Activated B cell treated with CpG ODN at 0.5 μM for 24 hours (primary cell): ENCODE measurements at regions not wholly inside any gene's neighbourhood (a gene's known extent, or its start where the extent isn't known, plus 50 kb on each side); places are given as distances from the start of the nearest gene placed in this dataset.

ENCODE experiments used
- ATAC-seq: fragments of 200-7000 bp; cut with Tn5 transposase; one replicate; pipeline ENCODE4 v1.10.0; 2021; ENCODE audit warnings: low read depth, mild to moderate bottlenecking, moderate library complexity
- CTCF ChIA-PET: fragments of 350-600 bp; sonication (Branson Sonifier 250); formaldehyde crosslinking; loops from one replicate; lab custom pipeline; 2021; ENCODE audit warnings: antibody characterized with exemption; lab: Charles Lee
- POLR2A ChIA-PET: fragments of 350-600 bp; sonication (Branson Sonifier 250); formaldehyde crosslinking; loops from one replicate; lab custom pipeline; 2021; ENCODE audit warnings: antibody characterized with exemption; lab: Charles Lee
- DNase-seq: peaks from one replicate; pipeline ENCODE4 v3.0.0; 2022
- H3K27ac Mint-ChIP-seq: one replicate; pipeline ENCODE4 v1.8.0; 2020; ENCODE audit warnings: mixed read lengths
- H3K27me3 Mint-ChIP-seq: one replicate; pipeline ENCODE4 v1.8.0; 2021; ENCODE audit warnings: mixed read lengths
- H3K36me3 Mint-ChIP-seq: one replicate; pipeline ENCODE4 v1.8.0; 2021; ENCODE audit warnings: low read depth, mixed read lengths
- H3K4me1 Mint-ChIP-seq: one replicate; pipeline ENCODE4 v1.8.0; 2021; ENCODE audit warnings: mixed read lengths
- H3K4me3 Mint-ChIP-seq: one replicate; pipeline ENCODE4 v1.8.0; 2020; ENCODE audit warnings: mild to moderate bottlenecking, mixed read lengths
- H3K9me3 Mint-ChIP-seq: one replicate; pipeline ENCODE4 v1.8.0; 2020; ENCODE audit warnings: mixed read lengths
- CTCF ChIP-seq: fragments of 200-600 bp; IDR thresholded peaks from one replicate; pipeline ENCODE4 v1.8.0; 2022; ENCODE audit warnings: antibody characterized with exemption, mild to moderate bottlenecking
- intact Hi-C: fragments of 100-400 bp; cut with micrococcal nuclease; formaldehyde crosslinking; loops from one replicate; pipeline ENCODE4 v1.15.1; 2024

- no peak overlapping the region for H3K27ac Mint-ChIP-seq
- H3K36me3 Mint-ChIP-seq: no peaks in the 10 kb centered on the region
- intact Hi-C loops: no loop called here
- H3K27me3 Mint-ChIP-seq: no peaks in the 10 kb centered on the region
- H3K9me3 Mint-ChIP-seq: no peaks in the 10 kb centered on the region
- H3K4me3 Mint-ChIP-seq: no peak overlapping the region
- DNase-seq: no peak
- TF ChIP-seq CTCF: no peak
- ChIA-PET CTCF (no interaction called here), POLR2A (no interaction called here)
- H3K4me1 Mint-ChIP-seq: no peaks in the 10 kb centered on the region
- ATAC-seq: no peak
Measured at GRCh38 chr18:22283397-22283796, 114.0 kb downstream of the GATA6 start.

- H3K27ac Mint-ChIP-seq: no peak overlapping the region
- ATAC-seq (no peak), DNase-seq (no peak)
- intact Hi-C loops: no loop called here
- TF ChIP-seq CTCF: no peak
- no peaks in the 10 kb centered on the region for H3K36me3 Mint-ChIP-seq
- H3K4me3 Mint-ChIP-seq: no peak overlapping the region
- ChIA-PET CTCF (no interaction called here), POLR2A (no interaction called here)
- H3K9me3 Mint-ChIP-seq: no peaks in the 10 kb centered on the region
- no peaks in the 10 kb centered on the region for H3K4me1 Mint-ChIP-seq
- H3K27me3 Mint-ChIP-seq: no peaks in the 10 kb centered on the region
Measured at GRCh38 chr18:22283116-22283395, 113.7 kb downstream of the GATA6 start.

- no peaks in the 10 kb centered on the region for H3K4me1 Mint-ChIP-seq
- TF ChIP-seq CTCF: no peak
- no peak overlapping the region for H3K4me3 Mint-ChIP-seq
- intact Hi-C loops: no loop called here
- H3K27me3 Mint-ChIP-seq: no peaks in the 10 kb centered on the region
- H3K36me3 Mint-ChIP-seq: no peaks in the 10 kb centered on the region
- ATAC-seq: no peak
- DNase-seq: no peak
- no peak overlapping the region for H3K27ac Mint-ChIP-seq
- H3K9me3 Mint-ChIP-seq: no peaks in the 10 kb centered on the region
- ChIA-PET POLR2A (no interaction called here), CTCF (no interaction called here)
Measured at GRCh38 chr18:22282311-22283115, 113.1 kb downstream of the GATA6 start.

- ATAC-seq: no peak
- intact Hi-C loops: no loop called here
- CTCF ChIA-PET: no interaction called here
- no peak overlapping the region for H3K27ac Mint-ChIP-seq
- H3K27me3 Mint-ChIP-seq: no peaks in the 10 kb centered on the region
- DNase-seq: no peak
- no peaks in the 10 kb centered on the region for H3K36me3 Mint-ChIP-seq
- H3K9me3 Mint-ChIP-seq: no peaks in the 10 kb centered on the region
- POLR2A ChIA-PET: no interaction called here
- H3K4me3 Mint-ChIP-seq: no peak overlapping the region
- H3K4me1 Mint-ChIP-seq: no peaks in the 10 kb centered on the region
- TF ChIP-seq CTCF: no peak
Measured at GRCh38 chr18:22280453-22280750, 111.0 kb downstream of the GATA6 start.

GRCh38 chr18:22279741-22280452 is 110.5 kb downstream of the GATA6 start:
- ChIA-PET POLR2A (no interaction called here), CTCF (no interaction called here)
- ATAC-seq: no peak

More at GRCh38 chr18:22279741-22280452, 110.5 kb downstream of the GATA6 start:
- no peak for DNase-seq
- Mint-ChIP-seq H3K4me3 (no peak overlapping the region), H3K27me3 (no peaks in the 10 kb centered on the region), H3K36me3 (no peaks in the 10 kb centered on the region), H3K27ac (no peak overlapping the region), H3K9me3 (no peaks in the 10 kb centered on the region), H3K4me1 (no peaks in the 10 kb centered on the region)
- intact Hi-C loops: no loop called here
- TF ChIP-seq CTCF: no peak
